B cell (primary cell): ENCODE measurements at regions not wholly inside any gene's neighbourhood (a gene's known extent, or its start where the extent isn't known, plus 50 kb on each side); places are given as distances from the start of the nearest gene placed in this dataset.

Experiments used
- ATAC-seq: fragments of 200-7000 bp; cut with Tn5 transposase; one replicate; pipeline ENCODE4 v1.10.0; 2021; ENCODE audit warnings: low read depth, mild to moderate bottlenecking, moderate number of reproducible peaks, moderate library complexity
- CTCF ChIA-PET: fragments of 350-600 bp; sonication (Branson Sonifier 250); formaldehyde crosslinking; loops from one replicate; lab custom pipeline; 2021; ENCODE audit warnings: antibody characterized with exemption, inconsistent platforms; lab: Charles Lee
- POLR2A ChIA-PET: fragments of 350-600 bp; sonication (Branson Sonifier 250); formaldehyde crosslinking; loops from one replicate; lab custom pipeline; 2021; ENCODE audit warnings: antibody characterized with exemption; lab: Charles Lee
- DNase-seq: peaks from one replicate; pipeline ENCODE4 v3.0.0; 2013
- H2AFZ ChIP-seq: 2 replicates; pipeline ENCODE4 v1.6.1; 2012; ENCODE audit warnings: mild to moderate bottlenecking, low read depth, low read length; ENCODE audit not compliant: insufficient read depth, poor library complexity, severe bottlenecking
- H3K27ac ChIP-seq, 2 donors: 1 replicate in 1 of 2; 2 replicates in 1 of 2; pipeline ENCODE4 v1.5.1; 2012 to 2013; ENCODE audit warnings: low read length in 2 of 2, mild to moderate bottlenecking in 2 of 2, moderate library complexity in 1 of 2
- H3K27me3 ChIP-seq, 4 experiments: fragments of 200-600 bp in 1 of 4; sonication (generic) in 1 of 4; replicated peaks in 1 of 4; 1 replicate in 2 of 4; 2 replicates in 2 of 4; pipeline versions ENCODE4 v1.6.1 to v1.7.0; 2013 to 2016; ENCODE audit warnings: low read length in 3 of 4, mild to moderate bottlenecking in 2 of 4, mixed read lengths in 1 of 4, moderate library complexity in 1 of 4; ENCODE audit not compliant: insufficient read depth in 4 of 4, control insufficient read depth in 3 of 4; ENCODE audit errors: control extremely low read depth in 1 of 4
- H3K36me3 ChIP-seq, 2 experiments: replicated peaks in 1 of 2; 1 replicate in 1 of 2; 2 replicates in 1 of 2; pipeline versions ENCODE4 v1.6.1 to v1.7.1; 2013; ENCODE audit warnings: low read length in 1 of 2; ENCODE audit not compliant: insufficient read depth in 2 of 2, control insufficient read depth in 1 of 2; ENCODE audit errors: control extremely low read depth in 1 of 2, extremely low read depth in 1 of 2
- H3K4me1 ChIP-seq, 2 donors: fragments of 200-600 bp in 1 of 2; sonication (generic) in 1 of 2; 1 replicate in 1 of 2; 2 replicates in 1 of 2; pipeline versions ENCODE4 v1.5.1 to v1.6.1; 2013 to 2017; ENCODE audit warnings: low read length in 2 of 2; ENCODE audit not compliant: control insufficient read depth in 2 of 2, insufficient read depth in 2 of 2
- H3K4me2 ChIP-seq: replicated peaks from 2 replicates; pipeline ENCODE3; 2012; ENCODE audit warnings: mild to moderate bottlenecking, low read depth, low read length; ENCODE audit not compliant: poor library complexity, severe bottlenecking
- H3K4me3 ChIP-seq, 5 experiments: fragments of 200-600 bp in 1 of 5; sonication (generic) in 1 of 5; 1 replicate in 3 of 5; 2 replicates in 2 of 5; pipeline versions ENCODE4 v1.5.1 to v1.7.0; 2011 to 2016; ENCODE audit warnings: low read length in 4 of 5, mild to moderate bottlenecking in 4 of 5, low read depth in 2 of 5, control low read depth in 1 of 5, moderate library complexity in 1 of 5; ENCODE audit not compliant: insufficient read depth in 1 of 5; ENCODE audit errors: control extremely low read depth in 1 of 5, extremely low read depth in 1 of 5
- H3K79me2 ChIP-seq: fragments of 200-600 bp; sonication (generic); one replicate; pipeline ENCODE4 v1.6.0; 2016; ENCODE audit warnings: low read length; ENCODE audit not compliant: control insufficient read depth, insufficient read depth
- H3K9ac ChIP-seq: fragments of 200-600 bp; sonication (generic); 2 replicates; pipeline ENCODE4 v1.6.1; 2017; ENCODE audit warnings: mild to moderate bottlenecking, low read length, moderate library complexity
- H3K9me3 ChIP-seq, 3 donors: one replicate each; pipeline versions ENCODE4 v1.6.1 to v1.7.1; 2013; ENCODE audit warnings: low read length in 2 of 3; ENCODE audit not compliant: control insufficient read depth in 2 of 3, insufficient read depth in 1 of 3; ENCODE audit errors: control extremely low read depth in 1 of 3
- H4K20me1 ChIP-seq: 2 replicates; pipeline ENCODE4 v1.6.0; 2012; ENCODE audit warnings: mild to moderate bottlenecking, low read length; ENCODE audit not compliant: insufficient read depth, control insufficient read depth, poor library complexity, severe bottlenecking
- H3K27ac Mint-ChIP-seq: one replicate; pipeline ENCODE4 v1.8.0; 2021; ENCODE audit warnings: mixed read lengths
- H3K27me3 Mint-ChIP-seq: one replicate; pipeline ENCODE4 v1.8.0; 2021; ENCODE audit warnings: mixed read lengths
- H3K4me1 Mint-ChIP-seq: one replicate; pipeline ENCODE4 v1.8.0; 2021; ENCODE audit warnings: mixed read lengths
- H3K4me3 Mint-ChIP-seq: one replicate; pipeline ENCODE4 v1.8.0; 2021; ENCODE audit warnings: mixed read lengths
- H3K9me3 Mint-ChIP-seq: one replicate; pipeline ENCODE4 v1.8.0; 2022; ENCODE audit warnings: mixed read lengths; ENCODE audit not compliant: insufficient read depth
- EZH2 ChIP-seq: IDR thresholded peaks from 2 replicates; pipeline ENCODE4 v1.6.1; 2012; ENCODE audit warnings: borderline replicate concordance, low read depth, mild to moderate bottlenecking, moderate library complexity, low read length; ENCODE audit not compliant: insufficient read depth, poor library complexity, severe bottlenecking
- WGBS: methylation state at CpG from one replicate; pipeline ENCODE4 v1.1.5; 2013; ENCODE audit warnings: missing lambda C conversion rate; ENCODE audit not compliant: insufficient coverage; 5-methylcytosine and 5-hydroxymethylcytosine counted together
- intact Hi-C: fragments of 100-400 bp; cut with micrococcal nuclease; formaldehyde crosslinking; loops from one replicate; pipeline ENCODE4 v1.10.0; 2022
- TF ChIP-seq, protein P1 (sequence below): fragments of 200-600 bp; IDR thresholded peaks from one replicate; pipeline ENCODE4 v1.8.0; 2022; ENCODE audit warnings: antibody characterized with exemption, mild to moderate bottlenecking

DNA sequence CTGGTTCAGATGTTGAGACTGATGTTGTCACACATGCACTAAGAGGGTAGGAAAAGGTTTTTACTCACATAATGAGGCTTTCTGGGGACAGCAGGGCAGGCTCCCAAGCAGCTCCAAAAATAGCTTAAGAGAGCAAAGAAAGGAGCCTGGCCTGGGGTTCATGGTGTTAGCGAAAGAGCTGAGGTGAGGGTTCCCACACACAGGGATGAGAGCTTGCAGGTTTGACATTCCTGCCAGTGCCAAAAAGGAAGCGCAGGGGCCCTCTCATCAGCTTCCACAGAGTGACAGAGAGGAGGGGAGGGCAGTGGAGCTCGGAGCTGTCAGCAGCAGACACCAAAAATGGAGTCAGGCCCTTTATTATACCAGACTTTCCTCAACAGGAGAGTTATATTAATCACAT, 65.5 kb upstream of the FAM216B start:
- Histone ChIP-seq H4K20me1 (no peaks in the 10 kb centered on the region), H3K9me3 (no peaks in the 10 kb centered on the region), H3K4me1 (no peaks in the 10 kb centered on the region), H3K27me3 (no peaks in the 10 kb centered on the region), H3K27ac (no peak overlapping the region), H3K79me2 (no peaks in the 10 kb centered on the region), H3K9ac (no peak overlapping the region), H3K4me3 (no peak overlapping the region), H3K4me2 (no peak overlapping the region), H3K36me3 (no peaks in the 10 kb centered on the region), H2AFZ (no peak overlapping the region)
- TF ChIP-seq, protein P1, sequence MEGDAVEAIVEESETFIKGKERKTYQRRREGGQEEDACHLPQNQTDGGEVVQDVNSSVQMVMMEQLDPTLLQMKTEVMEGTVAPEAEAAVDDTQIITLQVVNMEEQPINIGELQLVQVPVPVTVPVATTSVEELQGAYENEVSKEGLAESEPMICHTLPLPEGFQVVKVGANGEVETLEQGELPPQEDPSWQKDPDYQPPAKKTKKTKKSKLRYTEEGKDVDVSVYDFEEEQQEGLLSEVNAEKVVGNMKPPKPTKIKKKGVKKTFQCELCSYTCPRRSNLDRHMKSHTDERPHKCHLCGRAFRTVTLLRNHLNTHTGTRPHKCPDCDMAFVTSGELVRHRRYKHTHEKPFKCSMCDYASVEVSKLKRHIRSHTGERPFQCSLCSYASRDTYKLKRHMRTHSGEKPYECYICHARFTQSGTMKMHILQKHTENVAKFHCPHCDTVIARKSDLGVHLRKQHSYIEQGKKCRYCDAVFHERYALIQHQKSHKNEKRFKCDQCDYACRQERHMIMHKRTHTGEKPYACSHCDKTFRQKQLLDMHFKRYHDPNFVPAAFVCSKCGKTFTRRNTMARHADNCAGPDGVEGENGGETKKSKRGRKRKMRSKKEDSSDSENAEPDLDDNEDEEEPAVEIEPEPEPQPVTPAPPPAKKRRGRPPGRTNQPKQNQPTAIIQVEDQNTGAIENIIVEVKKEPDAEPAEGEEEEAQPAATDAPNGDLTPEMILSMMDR: no peak
- TF ChIP-seq EZH2: no peak
- ATAC-seq (no peak), DNase-seq (no peak)
- H3K27me3 Mint-ChIP-seq: peaks cover 20% of the 10 kb centered on the region
- ChIA-PET POLR2A (no interaction called here), CTCF (interaction anchor here (1.1 kb wide), 1 partner anchor 9 kb away, joined by 3 read pairs; no protein-coding TSS in a partner anchor)
- no peaks in the 10 kb centered on the region for H3K4me1 Mint-ChIP-seq
- H3K9me3 Mint-ChIP-seq: no peaks in the 10 kb centered on the region
- WGBS: 92% methylated on average over 1 of the region's 3 CpGs
- intact Hi-C loops: no loop called here
- no peak overlapping the region for H3K27ac Mint-ChIP-seq
- no peak overlapping the region for H3K4me3 Mint-ChIP-seq

DNA sequence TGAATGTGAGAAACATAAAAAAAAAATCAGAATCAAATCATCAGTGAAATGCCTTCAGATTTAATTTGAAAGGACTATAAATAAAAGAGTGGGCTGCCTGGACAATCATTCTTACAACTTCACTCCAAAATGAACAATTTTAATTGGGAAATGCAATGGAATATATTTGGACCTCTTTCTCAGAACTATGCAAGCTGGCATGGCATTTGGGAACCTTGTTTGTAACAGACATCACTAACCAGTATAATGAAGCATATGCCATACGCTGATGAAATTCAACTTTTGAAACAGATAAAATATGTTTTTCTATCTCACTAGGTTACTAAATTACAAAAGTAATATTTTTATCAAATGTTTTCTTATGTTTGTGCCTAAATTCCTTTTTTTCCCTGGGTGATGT, 64.2 kb upstream of the FAM216B start:
- Histone ChIP-seq H3K79me2 (no peaks in the 10 kb centered on the region), H4K20me1 (no peaks in the 10 kb centered on the region), H3K4me1 (no peaks in the 10 kb centered on the region), H3K36me3 (no peaks in the 10 kb centered on the region), H3K27me3 (no peaks in the 10 kb centered on the region), H3K4me2 (no peak overlapping the region), H2AFZ (no peak overlapping the region), H3K27ac (no peak overlapping the region), H3K9me3 (no peaks in the 10 kb centered on the region), H3K4me3 (no peak overlapping the region), H3K9ac (no peak overlapping the region)
- intact Hi-C loops: no loop called here
- ATAC-seq (no peak), DNase-seq (no peak)
- TF ChIP-seq, protein P1: no peak
- no peak for TF ChIP-seq EZH2
- no peaks in the 10 kb centered on the region for H3K9me3 Mint-ChIP-seq
- H3K27ac Mint-ChIP-seq: no peak overlapping the region
- H3K4me3 Mint-ChIP-seq: no peak overlapping the region
- CTCF ChIA-PET: no interaction called here
- no peaks in the 10 kb centered on the region for H3K4me1 Mint-ChIP-seq
- POLR2A ChIA-PET: no interaction called here
- WGBS: no CpG with 5 or more reads among the region's 1 CpG
- H3K27me3 Mint-ChIP-seq: peaks cover 21% of the 10 kb centered on the region
